ELF-1 (cell line): ENCODE measurements at regions not wholly inside any gene's neighbourhood (a gene's known extent, or its start where the extent isn't known, plus 50 kb on each side); places are given as distances from the start of the nearest gene placed in this dataset.
A peak's percentile ranks its signal among the peaks of the same experiment; 100 is the strongest.

Source experiments
- DNase-seq: peaks from one replicate; pipeline ENCODE4 v3.0.0-alpha.2; 2016; ENCODE audit warnings: low read depth, low spot score

DNA sequence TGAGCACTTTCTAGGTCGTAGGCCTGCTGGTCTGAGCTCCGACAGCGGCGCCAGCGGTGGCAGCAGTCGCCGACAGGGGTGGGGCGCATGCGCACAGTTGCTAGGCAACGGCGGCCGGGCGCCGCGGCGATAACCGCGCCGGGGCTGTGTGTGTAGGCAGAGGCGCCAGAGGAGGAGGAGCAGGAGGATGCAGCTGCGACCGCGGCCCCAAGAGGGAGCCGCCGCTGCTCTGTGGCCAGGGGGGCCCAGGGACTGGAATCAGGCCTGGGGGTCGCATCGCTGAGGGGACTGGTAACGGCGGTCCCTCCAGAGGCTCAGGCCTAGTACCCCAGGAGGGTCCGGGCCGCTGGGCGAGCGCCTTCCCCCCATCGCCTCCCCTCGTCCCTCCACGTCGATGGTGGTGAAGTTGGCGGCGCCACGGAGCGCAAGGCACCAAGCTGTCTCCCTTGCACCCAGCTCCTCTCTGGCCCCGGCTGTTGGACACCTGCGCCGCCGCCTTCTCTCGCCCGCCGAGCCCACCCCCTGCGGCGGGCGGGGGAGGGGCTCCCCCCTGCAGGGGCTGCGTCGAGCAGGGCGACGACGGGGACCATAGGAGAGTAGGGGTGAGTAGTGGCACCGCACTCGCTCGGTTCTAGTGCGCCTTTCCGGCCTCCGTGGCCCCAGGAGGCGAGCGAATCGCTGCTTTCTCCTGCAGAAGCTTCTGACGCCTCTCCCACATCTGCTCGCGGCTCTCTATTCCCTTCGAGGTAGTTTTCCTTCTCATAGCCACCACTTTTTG lies 58.6 kb upstream of the ZC4H2 start, which contains the start of gene ZC3H12B:
ZC3H12B (plus strand) TSS at position 159 of the 778 bp plus-strand sequence.
- peak; percentile 98 for DNase-seq

- DNase-seq: no peak
Observed at GRCh38 chrX:65034292-65034667, 58.0 kb upstream of the ZC4H2 start.
